HFF-Myc (cell line): ENCODE measurements at regions not wholly inside any gene's neighbourhood (a gene's known extent, or its start where the extent isn't known, plus 50 kb on each side); places are given as distances from the start of the nearest gene placed in this dataset.
A peak's percentile ranks its signal among the peaks of the same experiment; 100 is the strongest.
"Not testable (repeated sequence)": the region's sequence is repeated elsewhere in the genome, so short reads cannot be mapped to it uniquely, and the experiment has no call there.

Experiments used
- DNase-seq: peaks from one replicate; pipeline ENCODE4 v3.0.0-alpha.2; 2011; ENCODE audit warnings: low read depth; ENCODE audit errors: extremely low read depth
- H3K4me3 ChIP-seq: replicated peaks from 2 replicates; pipeline ENCODE4 v1.5.1; 2011; ENCODE audit warnings: low read depth, mild to moderate bottlenecking, control low read depth, low read length
- TF ChIP-seq, protein P1 (sequence below): IDR thresholded peaks from 2 replicates; pipeline ENCODE4 v1.5.1; 2012; ENCODE audit warnings: mild to moderate bottlenecking, low read depth, low read length, control low read depth; ENCODE audit errors: missing control alignments

DNA sequence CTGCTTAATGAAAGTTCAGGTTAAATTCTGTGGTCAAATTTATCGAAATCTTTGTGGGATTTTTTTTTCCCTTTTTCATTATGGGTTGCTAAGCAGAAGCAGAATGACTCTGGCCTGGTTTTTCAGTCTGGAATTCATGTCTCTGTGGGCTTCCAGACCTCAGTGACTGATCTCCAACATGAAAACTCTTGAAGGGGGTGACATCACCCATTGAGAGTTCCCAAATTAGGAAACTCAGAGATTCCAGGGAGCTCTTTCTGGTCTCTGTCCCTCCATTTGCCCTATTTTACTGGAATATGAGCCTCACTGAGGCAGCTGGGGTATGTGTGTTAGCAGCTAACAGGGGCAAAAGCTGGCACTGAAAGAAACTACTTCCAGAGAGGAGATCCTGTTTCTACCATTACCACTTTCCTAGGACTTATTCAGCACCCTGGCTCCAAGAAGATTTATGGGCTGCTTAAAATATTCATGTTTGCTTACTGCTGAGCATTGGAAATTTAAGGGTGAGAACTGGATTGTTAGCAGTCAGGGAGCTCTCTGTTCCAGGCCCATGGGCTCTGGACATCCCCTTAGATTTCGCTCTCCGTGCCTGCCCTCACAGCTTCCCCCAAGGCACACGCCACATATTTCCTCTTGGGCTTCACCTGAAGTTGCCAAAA, 203.4 kb upstream of the SPAG17 start:
- no peak overlapping the region for H3K4me3 ChIP-seq
- no peak for DNase-seq
- TF ChIP-seq, protein P1, sequence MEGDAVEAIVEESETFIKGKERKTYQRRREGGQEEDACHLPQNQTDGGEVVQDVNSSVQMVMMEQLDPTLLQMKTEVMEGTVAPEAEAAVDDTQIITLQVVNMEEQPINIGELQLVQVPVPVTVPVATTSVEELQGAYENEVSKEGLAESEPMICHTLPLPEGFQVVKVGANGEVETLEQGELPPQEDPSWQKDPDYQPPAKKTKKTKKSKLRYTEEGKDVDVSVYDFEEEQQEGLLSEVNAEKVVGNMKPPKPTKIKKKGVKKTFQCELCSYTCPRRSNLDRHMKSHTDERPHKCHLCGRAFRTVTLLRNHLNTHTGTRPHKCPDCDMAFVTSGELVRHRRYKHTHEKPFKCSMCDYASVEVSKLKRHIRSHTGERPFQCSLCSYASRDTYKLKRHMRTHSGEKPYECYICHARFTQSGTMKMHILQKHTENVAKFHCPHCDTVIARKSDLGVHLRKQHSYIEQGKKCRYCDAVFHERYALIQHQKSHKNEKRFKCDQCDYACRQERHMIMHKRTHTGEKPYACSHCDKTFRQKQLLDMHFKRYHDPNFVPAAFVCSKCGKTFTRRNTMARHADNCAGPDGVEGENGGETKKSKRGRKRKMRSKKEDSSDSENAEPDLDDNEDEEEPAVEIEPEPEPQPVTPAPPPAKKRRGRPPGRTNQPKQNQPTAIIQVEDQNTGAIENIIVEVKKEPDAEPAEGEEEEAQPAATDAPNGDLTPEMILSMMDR, result no peak

DNA sequence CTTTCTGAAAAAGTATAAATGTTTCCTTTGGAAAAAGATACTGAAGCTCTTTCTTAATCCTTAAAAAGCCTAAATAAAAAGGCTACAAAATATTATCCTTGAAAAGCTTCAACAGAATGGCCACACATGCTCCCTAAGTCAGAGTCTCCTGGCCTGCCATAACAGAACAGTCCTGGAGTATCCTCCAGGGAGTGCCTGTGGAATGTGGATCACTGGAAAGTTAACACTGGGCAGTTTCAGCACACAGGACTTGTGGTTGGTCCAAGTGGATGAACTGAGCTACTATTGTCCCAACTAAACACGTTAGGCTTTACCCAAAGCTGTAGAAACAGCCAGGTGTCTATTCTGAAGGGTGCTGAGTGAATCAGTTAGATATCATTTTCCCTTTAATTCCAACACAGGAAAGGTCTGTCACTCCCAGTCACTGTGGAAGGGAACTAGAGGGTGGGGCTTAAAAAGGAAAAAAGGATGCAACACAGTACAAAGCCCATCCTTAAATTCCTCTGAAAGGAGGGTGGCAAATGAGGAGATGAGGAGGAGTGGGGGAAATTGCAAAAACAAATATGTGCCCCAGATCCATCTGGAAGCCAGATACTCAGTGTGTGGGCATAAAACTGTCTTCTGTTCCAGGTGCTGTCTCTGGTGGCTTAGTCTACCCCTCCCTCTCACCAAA, 196.3 kb upstream of the SPAG17 start:
- H3K4me3 ChIP-seq, result no peak overlapping the region
- TF ChIP-seq, protein P1, result no peak
- peak; percentile 21 for DNase-seq

DNA sequence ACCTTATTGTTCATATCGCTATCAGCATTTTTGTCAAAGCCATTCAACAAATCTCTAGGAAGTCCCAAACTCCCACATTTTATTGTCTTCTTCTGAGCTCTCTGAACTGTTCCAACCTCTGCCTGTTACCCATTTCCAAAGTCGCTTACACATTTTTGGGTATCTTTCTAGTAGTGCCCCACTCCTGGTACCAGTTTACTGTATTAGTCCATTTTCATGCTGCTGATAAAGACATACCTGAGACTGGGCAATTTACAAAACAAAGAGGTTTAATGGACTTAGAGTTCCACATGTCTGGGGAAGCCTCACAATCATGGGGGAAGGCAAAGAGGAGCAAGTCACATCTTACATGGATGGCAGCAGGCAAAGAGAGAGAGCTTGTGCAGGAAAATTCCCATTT, 192.2 kb upstream of the SPAG17 start:
- H3K4me3 ChIP-seq, DNase-seq: not testable (repeated sequence)

DNA sequence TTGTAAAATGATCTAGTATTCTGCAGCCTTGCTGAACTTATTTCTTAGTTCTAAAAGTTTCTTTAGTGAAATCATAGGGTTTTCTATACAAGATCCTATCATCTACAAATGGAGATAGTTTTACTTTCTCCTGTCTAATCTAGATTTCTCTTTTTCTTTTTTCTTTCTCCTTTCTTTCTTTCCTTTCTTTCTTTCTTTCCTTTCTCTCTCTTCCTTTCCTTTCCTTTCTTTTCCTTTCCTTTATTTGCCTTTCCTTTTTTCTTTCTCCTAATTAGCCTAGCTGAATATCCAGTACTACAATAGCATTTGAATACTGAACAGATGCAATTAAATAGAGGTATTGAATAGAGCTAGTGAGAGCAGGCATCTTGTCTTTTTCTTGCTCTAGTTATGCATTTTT, 186.6 kb upstream of the SPAG17 start:
- H3K4me3 ChIP-seq, result no peak overlapping the region
- DNase-seq, result no peak
- TF ChIP-seq, protein P1, result no peak

DNA sequence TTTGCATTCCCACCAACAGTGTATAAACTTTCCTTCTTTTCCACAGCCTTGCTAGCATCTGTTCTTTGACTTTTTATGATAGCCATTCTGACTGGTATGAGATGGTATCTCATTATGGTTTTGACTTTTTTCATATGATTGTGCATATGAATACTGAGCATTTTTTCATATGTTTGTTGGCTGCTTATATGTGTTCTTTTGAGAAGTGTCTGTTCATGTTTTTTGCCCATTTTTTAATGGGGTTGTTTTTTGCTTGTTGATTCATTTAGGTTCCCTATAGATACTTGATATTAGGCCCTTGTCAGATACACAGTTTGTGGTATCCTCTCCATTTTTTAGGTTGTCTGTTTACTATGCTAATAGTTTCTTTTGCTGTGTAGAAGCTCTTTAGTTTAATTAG, 185.8 kb upstream of the SPAG17 start:
- no peak for DNase-seq
- TF ChIP-seq, protein P1, result no peak
- H3K4me3 ChIP-seq, result no peak overlapping the region

DNA sequence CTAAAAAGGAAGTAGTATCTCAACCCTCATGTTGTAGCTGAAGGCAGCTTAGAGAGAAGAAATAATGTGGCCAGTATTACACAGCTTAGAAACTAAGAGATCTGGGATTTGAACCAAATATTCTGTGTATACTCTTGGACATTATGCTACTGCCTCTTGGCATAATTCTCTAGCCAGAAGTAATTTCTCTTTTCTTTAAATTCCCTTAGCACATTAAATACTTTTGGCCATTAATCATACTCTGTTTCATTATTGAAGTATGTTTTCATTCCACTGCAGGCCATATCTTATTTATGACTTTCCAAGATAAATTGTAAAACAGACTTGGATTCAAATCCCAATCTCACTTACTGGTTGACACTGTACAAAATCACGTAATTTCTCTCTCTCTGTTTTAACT, 181.3 kb upstream of the SPAG17 start:
- H3K4me3 ChIP-seq, result no peak overlapping the region
- TF ChIP-seq, protein P1, result no peak

DNA sequence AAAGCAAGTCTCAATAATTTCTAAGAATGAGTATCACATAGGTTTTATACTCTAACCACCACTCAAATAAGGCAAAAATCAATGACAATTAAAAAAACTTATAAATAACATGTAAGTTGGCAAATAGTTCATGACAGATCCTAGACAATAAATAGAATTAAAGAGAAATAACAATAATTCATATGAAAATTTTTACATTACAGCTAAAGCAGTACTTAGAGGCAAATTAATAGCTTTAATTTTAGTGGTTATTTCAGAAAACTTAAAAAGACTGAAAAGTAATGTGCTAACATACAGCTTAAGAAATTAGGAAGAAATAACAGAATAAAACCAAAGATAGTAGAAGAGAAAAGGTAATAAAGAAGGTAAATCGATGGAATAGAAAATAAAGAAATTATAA, 179.9 kb upstream of the SPAG17 start:
- no peak overlapping the region for H3K4me3 ChIP-seq
- DNase-seq, result no peak
- TF ChIP-seq, protein P1, result no peak

More for the DNA sequence above, 181.3 kb upstream of the SPAG17 start:
- DNase-seq, result no peak
